HG03025 (cell line): ENCODE measurements at regions not wholly inside any gene's neighbourhood (a gene's known extent, or its start where the extent isn't known, plus 50 kb on each side); places are given as distances from the start of the nearest gene placed in this dataset.
"Not testable (repeated sequence)": the region's sequence is repeated elsewhere in the genome, so short reads cannot be mapped to it uniquely, and the experiment has no call there.

Experiments used
- ATAC-seq: cut with Tn5 transposase; IDR thresholded peaks from one replicate; pipeline ENCODE4 v1.9.1; 2021; ENCODE audit warnings: mild to moderate bottlenecking, moderate library complexity; ENCODE audit not compliant: unreplicated experiment, low FRiP score

DNA sequence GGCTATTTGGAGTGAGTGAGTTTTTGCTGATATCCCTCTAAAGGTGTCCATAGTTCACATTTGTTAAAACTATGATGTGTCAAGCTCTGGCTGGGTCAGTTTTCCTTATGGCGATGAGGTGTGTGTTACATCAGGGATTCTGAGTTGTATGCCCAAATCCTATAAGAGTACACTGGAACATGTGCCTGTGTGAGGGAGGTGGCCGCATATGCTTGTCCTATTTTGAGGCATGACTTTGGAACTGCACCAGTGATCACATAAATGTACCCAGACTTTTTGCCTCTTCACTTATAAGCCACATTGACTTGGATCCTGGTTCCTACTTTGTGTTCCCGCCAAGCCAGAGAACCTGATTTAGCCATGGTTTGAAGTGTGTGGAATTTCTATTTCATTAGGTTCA, 140.3 kb upstream of the RXFP2 start:
- no peak for ATAC-seq

DNA sequence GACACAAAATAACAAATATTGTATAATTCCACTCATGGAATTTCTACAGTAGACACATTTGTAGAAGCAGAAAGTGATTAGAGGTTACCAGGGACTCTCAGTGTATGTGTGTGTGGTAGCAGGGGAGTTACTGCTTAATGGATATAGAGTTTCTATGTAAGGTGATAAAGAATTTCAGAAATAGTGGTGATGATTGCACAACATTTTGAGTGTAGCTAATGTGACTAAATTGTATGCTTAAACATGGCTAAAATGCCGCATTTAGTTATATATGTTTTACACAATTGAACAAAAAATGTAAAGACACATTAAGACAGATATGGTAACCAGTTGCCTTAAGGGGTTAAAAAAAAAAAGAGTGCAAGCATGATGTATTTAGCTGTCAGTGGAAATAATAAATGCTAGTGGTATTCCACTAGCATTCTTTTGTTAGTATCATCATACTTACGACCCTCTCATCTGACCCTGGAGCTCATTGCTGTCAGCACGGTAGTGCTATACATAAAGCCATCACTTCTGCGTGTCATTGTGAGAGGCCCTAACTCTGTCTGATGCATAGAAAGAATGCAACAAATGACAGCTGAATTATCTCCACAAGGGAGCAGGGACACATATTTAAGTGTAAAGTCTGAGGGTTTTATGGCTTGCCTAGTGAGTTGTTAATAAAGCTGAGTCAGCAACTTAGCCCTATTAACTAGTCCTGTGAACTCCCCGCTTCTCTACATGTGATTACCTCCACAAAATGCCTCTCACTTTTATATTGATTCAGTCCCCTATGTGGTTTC, 134.1 kb upstream of the RXFP2 start:
- no peak for ATAC-seq

DNA sequence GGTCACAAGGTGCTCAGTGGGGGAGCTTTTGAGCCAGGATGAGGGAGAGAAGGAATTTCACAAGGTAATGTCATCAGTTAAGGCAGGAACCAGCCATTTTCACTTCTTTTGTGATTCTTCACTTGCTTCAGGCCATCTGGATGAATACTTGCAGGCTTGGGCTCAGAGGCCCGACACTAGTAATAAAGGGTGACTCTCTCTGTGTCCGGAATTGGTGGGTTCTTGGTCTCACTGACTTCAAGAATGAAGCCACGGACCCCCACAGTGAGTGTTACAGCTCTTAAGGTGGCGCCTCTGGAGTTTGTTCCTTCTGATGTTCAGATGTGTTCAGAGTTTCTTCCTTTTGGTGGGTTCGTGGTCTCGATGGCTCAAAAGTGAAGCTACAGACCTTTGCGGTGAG, 131.8 kb upstream of the RXFP2 start:
- ATAC-seq = not testable (repeated sequence)

DNA sequence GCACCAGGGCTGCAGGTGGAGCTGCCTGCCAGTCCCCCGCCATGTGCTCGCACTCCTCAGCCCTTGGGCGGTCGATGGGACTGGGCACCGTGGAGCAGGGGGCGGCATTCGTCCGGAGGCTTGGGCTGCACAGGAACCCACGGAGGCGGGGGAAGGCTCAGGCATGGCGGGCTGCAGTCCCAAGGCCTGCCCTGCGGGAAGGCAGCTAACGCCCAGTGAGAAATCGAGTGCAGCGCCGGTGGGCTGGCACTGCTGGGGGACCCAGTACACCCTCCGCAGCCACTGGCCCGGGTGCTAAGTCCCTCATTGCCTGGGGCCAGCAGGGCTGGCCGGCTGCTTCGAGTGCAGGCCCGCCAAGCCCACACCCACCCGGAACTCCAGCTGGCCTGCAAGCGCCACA, 130.5 kb upstream of the RXFP2 start:
- not testable (repeated sequence) for ATAC-seq

DNA sequence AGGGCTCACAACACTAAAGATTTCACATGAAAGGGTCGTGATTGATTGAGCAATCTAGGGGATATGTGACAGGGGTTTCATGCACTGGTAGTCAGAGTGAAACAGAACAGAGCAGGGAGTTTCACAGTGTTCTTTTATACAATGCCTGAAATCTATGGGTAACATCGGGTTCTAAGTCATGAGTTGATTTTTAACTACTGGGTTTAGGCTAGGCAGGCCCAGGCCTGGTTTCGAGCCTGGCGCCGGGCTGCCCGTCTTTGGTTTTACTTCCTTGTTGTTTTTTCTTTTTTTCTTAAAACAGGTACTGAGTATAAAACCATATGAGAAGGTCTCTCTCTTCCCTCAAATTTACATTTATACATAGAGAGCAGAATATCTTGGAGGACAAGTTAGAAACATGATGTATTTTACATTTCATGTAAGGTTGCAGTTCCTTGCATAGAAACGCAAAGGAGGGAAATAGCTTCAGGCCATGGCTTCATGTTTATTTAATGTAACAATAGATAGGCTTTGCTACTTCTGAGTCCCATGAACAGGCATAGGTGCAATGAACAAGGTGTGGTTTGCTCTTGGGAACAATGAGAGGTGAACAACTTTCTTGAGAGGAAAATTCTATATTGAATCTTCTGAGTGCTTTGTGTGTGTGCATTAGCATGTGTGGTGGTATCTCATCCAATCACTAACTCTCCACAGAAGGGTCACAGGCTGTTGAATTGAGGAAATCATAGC, 128.9 kb upstream of the RXFP2 start:
- no peak for ATAC-seq

DNA sequence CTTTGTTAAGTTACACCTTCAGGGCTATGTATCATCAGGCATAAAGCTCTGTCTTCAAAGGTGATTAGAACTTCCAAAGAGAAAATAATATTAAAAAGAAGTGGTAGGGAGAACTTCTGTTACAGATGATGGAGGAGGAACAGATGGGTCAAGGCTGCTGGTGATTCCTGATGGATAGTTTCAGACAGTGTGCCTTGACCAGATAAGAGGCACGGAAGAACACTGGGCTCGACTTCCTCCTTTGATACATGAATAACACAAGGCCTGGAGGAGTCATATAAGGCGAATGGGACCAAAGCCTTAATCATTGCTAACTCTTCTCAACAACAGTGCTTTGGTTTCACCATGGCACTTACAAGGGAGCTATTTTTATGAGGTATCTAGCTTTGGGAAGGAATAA, 128.1 kb upstream of the RXFP2 start:
- ATAC-seq = no peak

DNA sequence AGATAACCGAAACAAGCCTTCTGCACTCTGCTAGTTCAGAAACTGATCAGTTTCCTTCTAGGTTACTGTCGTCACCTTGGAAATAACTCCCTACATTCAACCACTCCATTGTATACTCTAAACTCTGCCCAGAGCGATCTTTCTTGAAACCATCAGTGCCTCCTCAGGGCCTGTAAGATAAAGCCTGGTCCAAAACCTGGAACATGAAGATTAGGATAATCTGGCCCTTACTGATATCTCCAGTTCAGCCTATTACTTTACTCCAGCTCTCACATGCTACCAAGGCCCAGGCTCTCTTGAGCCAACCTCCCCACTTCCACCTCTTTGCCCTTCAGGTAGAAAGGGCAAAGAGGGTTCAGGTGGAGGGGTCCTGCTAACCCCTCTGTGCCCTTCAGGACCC, 125.3 kb upstream of the RXFP2 start:
- no peak for ATAC-seq

DNA sequence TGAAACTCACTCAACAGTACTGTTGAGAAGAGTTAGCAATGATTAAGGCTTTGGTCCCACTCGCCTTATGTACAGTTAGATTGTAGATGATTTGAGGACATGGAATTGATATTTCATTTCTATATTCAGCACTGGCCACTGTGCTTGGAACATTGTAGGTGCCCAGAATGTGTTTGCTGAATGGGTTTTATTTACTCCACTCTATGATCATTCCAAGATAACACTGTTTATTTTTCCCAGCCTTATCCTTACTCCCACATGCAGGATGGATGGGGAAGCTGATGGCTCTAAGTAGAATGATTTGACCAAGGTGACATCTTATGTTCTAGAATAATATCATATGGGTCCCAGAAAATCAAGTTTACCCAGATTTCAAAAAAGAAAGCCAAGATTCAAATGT, 124.6 kb upstream of the RXFP2 start:
- no peak for ATAC-seq

DNA sequence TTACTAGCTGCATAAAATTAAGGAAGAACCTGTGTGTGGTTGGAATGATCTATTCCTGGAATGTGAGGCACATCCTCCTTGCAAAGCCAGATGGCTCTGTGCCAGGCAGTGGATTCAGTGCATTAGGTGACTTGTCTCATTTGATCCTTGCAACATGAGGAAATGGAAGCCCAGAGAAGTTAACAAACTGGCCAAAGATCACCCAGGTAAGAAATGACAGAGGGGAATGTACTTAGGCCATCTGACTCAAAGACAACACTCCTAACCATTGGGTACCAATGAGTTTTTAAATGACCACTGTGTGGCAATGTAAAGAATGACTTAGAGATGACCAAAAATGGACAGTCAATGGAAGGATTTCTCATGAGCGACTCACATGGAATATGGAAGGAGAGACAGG, 114.2 kb upstream of the RXFP2 start:
- ATAC-seq = no peak

DNA sequence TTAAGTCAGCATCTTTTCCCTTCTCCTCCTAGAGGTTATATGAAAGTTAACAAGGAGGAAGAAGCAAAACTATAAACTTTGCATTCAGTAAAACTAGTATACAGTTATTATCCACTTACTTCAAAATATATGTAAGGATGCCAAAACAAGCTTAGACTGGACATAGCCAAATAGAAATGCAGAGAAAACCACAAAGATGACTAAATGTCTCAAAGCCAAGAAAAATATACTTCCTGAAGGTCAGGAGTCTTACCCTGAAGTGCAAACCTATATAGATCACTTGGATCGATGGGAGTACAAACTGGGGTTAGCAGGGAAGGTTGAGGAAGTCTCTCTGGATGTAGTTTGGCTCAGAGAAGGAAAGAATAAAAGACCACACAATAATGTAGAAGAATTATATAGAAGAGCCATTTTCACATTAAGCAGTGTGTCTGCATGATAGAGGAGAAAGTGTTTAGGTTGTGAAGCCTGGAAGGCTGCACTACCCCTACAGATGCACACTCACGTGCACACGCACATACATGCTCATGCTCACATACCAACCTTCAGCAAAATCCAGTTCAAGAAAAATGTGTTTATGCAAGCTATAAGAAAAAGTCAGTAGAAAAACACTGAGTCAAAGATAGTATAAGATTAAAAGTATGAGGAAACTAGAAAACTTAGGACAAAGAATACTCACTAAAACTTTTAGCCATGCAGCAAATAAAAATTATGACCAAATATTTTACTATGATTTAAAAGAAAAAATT, 112.1 kb upstream of the RXFP2 start:
- no peak for ATAC-seq

DNA sequence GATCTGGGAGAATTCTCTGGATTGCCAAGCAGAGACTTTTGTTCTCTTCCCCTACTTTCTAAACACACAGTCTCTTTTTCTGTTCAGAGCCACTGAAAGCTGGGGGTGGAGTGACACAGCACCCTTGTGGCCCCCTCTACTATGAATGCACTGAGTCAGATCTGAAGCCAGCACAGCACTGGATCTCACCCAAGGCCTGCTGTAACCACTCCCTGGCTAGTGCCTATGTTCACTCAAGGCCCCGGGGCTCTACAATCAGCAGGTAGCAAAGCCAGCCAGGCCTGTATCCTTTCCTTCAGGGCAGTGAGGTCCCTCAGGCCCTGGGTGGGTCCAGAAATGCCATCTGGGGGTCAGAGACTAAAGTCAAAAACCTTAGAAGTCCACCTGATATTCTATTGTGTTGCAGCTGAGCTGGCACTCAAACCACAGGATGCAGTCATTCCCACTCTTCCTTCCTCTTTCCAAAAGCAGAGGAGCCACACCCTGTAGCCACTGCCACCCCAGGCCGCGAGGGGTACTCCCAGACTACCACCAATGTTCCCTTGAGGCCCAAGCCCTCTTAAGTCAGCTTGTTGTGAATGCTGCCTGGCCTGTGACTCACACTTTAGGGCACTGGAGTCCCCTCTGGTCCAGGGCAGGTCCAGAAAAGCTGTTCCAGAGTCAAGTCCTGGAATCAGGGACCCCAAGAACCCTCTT, 110.1 kb upstream of the RXFP2 start:
- ATAC-seq = no peak

DNA sequence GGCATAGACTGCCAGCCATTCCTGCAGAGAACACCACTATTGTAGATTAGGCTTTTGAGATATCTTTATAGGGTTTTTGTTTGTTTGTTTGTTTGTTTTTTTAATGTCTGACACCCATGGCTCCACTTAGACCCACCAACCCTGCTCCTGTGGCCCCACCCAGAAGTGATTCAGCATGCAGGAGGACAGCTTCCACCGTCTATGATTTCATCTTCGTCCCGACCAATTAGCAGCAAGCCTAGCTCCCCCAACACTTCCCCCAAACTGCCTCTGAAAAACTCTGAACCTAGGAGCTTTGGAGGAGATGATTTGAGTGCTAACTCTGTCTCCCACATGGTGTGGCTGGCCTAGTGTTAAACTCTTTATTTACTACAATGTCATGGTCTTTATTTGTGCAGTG, 108.3 kb upstream of the RXFP2 start:
- ATAC-seq = no peak

DNA sequence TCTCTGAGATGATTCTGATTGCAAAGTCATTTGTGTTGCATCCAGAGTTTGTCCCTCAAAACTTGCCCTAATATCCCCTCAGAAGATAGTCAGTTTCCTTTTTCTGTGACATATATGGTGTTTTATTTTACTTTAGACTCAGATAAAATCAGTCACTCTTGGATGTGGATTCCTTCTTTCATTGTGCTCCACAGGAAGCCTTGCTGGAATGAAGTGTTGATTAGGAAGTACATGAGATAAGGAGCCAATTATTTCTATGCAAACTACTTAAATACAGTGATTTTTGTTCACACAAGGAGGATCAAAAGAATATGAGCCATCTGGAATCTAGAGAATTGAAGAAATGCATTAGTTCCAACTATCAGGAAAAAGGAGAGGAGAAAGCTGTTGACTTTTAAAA, 107.6 kb upstream of the RXFP2 start:
- ATAC-seq = no peak

DNA sequence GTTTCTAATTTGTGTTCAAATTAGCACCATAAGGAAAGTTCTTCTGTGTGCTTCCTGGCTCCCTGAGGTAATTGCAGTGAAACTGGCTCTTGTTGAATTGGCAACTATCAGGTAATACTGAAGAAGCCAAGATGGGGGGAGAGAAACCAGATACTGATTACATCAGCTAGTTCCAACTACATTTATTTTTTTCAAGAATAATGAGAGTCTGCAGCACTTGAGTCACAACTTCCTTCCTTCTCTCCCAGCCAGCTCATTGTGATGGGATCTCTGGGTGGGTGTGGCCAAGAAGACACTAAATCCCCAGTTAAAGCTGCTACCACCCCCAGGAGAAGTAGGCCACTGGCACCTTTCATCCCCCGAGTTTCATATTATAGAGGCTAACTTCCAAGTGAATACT, 100.7 kb upstream of the RXFP2 start:
- ATAC-seq = no peak

DNA sequence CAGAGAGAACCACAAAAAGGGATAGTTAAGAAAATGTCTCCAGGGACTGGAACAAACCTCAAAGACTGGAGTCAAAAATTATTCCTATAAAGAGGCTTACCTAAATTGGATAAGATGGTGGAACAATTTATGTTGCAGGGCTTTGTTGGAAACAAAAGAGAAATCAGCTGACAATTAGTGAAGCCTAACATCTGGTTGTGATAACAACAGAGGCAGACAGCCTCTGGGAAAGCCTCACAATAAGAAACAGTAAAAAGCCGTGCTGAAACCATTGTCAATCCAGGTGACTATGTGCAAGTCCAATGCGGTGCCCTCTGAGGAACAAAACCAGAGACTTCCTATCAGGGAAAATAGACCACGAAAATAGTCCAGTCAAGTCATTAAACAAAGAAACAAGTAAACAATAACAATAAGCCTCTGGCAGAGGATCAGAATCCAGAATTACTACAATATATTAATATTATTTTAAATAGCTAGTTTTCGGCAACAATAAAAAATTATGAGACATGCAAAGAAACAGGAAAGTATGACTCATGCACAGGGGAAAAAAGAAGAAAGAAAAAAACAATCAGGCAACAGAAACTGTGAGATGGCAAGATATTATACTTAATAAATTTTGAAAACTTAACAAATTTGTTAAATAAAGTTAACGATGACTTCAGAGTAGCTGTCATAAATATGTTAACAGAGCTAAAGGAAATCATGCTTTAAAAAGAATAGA, 99.7 kb upstream of the RXFP2 start:
- no peak for ATAC-seq

DNA sequence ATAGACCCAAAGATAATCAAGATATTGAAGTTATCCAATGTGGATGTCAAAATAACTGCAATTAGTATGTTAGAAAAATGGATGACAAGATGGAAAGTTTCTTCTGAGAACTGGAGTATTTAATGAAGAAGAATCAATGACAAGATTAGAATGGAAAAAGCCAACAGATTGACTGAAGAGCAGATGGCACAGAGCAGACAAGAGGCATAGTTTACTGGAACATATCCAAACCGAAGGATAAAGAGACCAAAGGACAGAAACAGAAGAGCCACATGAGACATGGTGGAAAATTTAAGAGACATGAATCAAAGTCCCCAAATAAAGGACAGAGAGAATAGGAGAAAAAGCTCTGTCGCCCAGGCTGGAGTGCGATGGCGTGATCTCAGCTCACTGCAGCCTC, 89.6 kb upstream of the RXFP2 start:
- no peak for ATAC-seq

DNA sequence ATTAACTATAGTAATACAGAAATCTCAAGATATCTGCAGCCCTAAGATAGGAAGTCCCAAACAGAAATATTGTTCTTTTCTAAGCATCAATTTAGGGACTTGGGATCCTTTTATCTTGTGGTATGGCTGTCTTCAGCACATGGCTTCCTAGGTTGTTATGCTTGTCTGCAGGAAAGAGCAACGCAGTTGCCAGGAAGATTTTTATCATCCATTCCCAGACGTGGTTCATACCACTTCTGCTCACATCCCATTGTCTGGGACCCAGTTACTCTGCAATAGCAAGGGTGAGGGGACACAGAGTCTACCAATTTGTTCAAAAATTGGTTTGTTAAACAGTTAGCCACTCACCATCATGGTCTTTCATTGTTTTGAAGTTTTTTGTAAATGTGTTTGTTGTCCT, 85.6 kb upstream of the RXFP2 start:
- ATAC-seq = no peak

DNA sequence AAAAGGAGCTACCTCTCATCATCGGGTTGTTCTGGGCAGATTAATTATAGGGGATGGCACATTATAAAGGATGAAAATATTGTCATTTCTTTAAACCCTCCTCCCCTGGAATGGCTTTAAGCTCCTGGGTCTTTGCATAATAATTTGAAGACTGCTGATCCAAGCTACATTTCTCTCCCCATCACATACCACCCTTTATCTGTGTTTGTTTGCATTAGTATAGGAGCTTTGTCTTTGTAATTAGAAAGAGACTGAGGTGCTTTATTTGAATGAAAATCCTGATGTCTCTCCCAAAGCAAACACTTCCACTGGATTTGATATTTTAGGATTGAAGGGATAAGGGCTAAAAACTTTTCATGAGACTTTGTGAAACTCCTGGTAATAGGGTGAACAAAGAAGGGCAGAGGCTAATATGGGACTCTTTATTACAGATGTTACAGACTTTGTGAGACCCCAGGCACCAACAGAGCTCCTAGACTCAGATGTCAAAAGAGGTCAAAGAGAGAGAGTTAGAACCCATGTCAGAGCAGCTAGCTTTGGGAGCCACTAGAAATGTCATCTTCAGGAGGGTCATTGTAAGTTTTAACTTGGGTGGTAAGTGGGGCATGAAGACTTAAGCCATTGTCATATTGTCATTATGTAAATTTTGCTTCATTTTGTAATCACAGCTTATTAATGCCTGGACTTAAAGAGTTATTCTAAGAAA, 75.3 kb upstream of the RXFP2 start:
- ATAC-seq = no peak

DNA sequence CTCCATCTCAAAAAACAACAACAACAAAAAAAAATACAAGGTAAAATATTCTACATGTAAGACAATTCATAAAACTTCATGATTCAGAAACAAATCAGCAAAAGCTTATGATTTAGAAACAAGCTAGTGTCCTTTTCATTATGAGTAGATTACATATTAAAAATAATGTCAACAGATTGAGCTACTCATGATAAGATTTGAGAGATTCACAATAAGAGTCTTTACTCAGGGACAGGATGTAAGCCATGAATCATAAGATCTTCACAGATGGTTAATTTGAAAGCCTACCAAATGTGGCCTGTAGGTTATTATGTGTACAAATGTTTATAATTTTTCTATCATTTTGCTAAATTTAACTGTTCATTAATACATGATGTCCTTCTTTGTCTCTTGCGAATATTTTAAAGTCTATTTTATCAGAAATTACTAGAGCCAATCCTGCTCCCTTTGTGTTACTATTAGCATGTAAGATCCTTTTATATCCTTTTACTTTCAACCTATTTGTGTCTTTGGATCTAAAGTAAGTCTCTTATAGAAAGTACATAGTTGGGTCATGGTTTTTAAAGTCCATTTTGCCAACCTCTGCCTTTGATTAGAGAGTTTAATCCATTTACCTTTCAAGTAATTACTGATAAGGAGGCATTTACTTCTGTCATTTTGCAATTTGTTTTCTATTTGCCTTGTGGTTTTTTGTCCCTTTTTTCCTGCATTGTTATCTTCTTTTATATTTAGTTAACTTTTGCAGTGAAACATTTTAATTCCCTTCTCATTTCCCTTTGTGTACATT, 68.3 kb upstream of the RXFP2 start:
- no peak for ATAC-seq
